ENCODE measurements at regions not wholly inside any gene's neighbourhood (a gene's known extent, or its start where the extent isn't known, plus 50 kb on each side); places are given as distances from the start of the nearest gene placed in this dataset.

DNA sequence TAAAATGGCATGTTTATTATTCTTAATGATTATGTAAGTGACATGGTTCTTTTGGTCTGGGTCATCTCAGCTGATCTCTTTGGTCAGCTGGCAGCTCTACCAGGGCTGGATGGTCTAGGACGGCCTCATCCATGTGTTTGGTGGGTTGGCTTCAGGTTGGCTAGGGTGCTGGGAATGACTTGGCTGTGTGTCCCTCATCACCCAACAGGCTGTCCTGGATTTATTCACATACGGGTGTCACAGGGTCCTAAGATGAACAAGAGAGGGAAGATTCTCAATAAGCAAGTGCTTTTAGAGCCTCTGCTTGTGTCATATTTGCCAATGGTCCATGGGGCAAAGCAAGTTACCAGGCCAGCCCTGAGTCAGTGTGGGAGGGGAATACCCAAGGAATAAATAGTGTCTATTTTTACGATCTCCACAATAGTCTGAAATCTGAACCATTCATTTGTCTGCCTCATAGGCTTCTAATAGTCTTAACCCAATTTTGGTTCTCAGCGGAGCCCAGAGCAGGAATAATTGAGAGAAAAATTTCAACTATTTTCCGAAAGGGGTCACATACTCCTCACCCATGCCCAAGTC, 157.5 kb downstream of the HS3ST2 start:
- Mint-ChIP-seq H3K4me1 (ENCODE audit: unreplicated experiment) (peaks cover 10% of the 10 kb centered on the region), H3K27ac (ENCODE audit: unreplicated experiment) (no peak overlapping the region), H3K9me3 (ENCODE audit: unreplicated experiment) (no peaks in the 10 kb centered on the region), H3K27me3 (ENCODE audit: unreplicated experiment) (peaks cover under 1% of the 10 kb centered on the region), H3K36me3 (ENCODE audit: low read depth, unreplicated experiment) (no peaks in the 10 kb centered on the region), H3K4me3 (ENCODE audit: unreplicated experiment) (no peak overlapping the region)
- DNase-seq (ENCODE audit: low spot score), result no peak
- TF ChIP-seq, protein P1, sequence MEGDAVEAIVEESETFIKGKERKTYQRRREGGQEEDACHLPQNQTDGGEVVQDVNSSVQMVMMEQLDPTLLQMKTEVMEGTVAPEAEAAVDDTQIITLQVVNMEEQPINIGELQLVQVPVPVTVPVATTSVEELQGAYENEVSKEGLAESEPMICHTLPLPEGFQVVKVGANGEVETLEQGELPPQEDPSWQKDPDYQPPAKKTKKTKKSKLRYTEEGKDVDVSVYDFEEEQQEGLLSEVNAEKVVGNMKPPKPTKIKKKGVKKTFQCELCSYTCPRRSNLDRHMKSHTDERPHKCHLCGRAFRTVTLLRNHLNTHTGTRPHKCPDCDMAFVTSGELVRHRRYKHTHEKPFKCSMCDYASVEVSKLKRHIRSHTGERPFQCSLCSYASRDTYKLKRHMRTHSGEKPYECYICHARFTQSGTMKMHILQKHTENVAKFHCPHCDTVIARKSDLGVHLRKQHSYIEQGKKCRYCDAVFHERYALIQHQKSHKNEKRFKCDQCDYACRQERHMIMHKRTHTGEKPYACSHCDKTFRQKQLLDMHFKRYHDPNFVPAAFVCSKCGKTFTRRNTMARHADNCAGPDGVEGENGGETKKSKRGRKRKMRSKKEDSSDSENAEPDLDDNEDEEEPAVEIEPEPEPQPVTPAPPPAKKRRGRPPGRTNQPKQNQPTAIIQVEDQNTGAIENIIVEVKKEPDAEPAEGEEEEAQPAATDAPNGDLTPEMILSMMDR (IDR thresholded peaks at IDR 0.05; ENCODE audit: unreplicated experiment), result no peak

DNA sequence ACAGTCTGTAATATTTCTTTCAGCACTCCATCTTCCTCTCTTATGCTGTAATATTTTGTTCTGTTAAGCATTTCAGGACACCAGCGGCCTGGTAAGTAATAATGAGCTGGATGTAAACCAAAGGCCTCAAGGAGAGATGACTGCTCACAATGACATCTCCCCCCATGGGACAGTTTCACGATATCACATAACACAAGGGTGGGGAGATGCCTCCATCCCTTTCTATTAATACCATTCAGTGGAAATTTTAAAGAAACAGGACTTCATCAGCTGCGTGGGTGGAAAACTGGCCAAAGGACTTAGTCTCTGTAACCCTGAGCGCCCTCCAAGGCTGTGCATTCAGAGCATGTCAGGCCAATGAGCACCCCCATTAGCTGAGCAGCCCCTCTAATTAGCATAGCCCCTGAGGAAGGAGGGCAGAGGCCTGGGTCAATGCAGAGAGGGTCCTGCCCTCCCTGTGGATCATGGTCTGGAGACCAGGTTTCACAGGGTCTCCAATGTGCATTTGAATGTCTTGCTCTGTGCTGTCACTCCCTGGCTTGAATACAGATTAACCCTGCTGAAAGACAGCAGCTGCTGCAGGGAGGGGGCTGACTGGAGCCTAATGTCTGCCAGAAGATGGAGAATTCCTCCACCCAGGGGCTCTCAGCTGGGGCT, 156.4 kb downstream of the HS3ST2 start:
- Mint-ChIP-seq H3K27me3 (ENCODE audit: unreplicated experiment) (peaks cover 2% of the 10 kb centered on the region), H3K36me3 (ENCODE audit: low read depth, unreplicated experiment) (no peaks in the 10 kb centered on the region), H3K9me3 (ENCODE audit: unreplicated experiment) (no peaks in the 10 kb centered on the region), H3K4me1 (ENCODE audit: unreplicated experiment) (peaks cover 10% of the 10 kb centered on the region), H3K27ac (ENCODE audit: unreplicated experiment) (no peak overlapping the region), H3K4me3 (ENCODE audit: unreplicated experiment) (no peak overlapping the region)
- no peak for DNase-seq (ENCODE audit: low spot score)
- TF ChIP-seq, protein P1 (IDR thresholded peaks at IDR 0.05; ENCODE audit: unreplicated experiment), result no peak

DNA sequence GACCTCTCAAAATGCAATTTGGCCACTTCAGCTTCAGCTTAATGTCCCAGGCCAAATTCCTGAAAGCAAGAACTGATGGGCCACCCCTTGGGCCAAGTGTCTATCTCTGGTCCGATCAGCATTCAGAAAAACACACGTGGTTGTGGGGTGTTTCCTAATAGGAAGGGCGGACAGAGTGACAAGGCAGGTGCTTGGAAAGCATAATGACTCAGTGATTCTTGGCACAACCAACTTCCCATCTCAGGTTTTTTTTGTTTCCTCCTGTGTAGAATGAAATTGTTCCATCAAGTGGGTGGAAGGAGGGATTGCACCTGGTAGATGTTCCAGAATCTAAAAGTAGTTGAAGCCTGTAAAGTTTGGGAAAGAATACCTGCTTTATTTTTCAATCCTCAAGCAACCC, 155.6 kb downstream of the HS3ST2 start:
- Mint-ChIP-seq H3K36me3 (ENCODE audit: low read depth, unreplicated experiment) (no peaks in the 10 kb centered on the region), H3K27ac (ENCODE audit: unreplicated experiment) (no peak overlapping the region), H3K4me1 (ENCODE audit: unreplicated experiment) (peaks cover 10% of the 10 kb centered on the region), H3K9me3 (ENCODE audit: unreplicated experiment) (no peaks in the 10 kb centered on the region), H3K4me3 (ENCODE audit: unreplicated experiment) (no peak overlapping the region), H3K27me3 (ENCODE audit: unreplicated experiment) (peaks cover 5% of the 10 kb centered on the region)
- TF ChIP-seq, protein P1 (IDR thresholded peaks at IDR 0.05; ENCODE audit: unreplicated experiment), result no peak
- DNase-seq (ENCODE audit: low spot score), result no peak

DNA sequence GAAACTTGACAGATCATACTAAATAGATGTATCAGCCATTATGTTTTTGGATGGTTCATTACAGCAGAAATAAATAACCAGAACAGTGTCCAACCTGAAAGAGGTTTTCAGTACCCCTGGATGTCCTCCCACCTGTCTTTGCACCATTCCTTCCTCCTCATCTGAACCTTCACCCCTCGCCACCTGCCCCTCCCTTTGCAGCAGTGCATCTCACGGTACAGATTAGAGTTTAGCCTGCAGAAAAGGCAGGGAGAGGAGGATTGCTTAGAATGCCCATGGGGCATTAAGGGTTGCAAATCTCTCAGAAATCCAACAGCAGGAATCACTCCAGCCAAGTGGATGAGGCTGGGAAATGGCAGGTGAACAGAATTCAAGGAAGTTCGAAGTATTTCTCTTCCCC, 155.0 kb downstream of the HS3ST2 start:
- no peaks in the 10 kb centered on the region for H3K9me3 Mint-ChIP-seq (ENCODE audit: unreplicated experiment)
- TF ChIP-seq, protein P1 (IDR thresholded peaks at IDR 0.05; ENCODE audit: unreplicated experiment), result no peak
- no peak overlapping the region for H3K27ac Mint-ChIP-seq (ENCODE audit: unreplicated experiment)
- DNase-seq (ENCODE audit: low spot score), result no peak
- H3K4me1 Mint-ChIP-seq (ENCODE audit: unreplicated experiment), result peaks cover 10% of the 10 kb centered on the region
- H3K27me3 Mint-ChIP-seq (ENCODE audit: unreplicated experiment), result peaks cover 5% of the 10 kb centered on the region
- no peak overlapping the region for H3K4me3 Mint-ChIP-seq (ENCODE audit: unreplicated experiment)
- no peaks in the 10 kb centered on the region for H3K36me3 Mint-ChIP-seq (ENCODE audit: low read depth, unreplicated experiment)

GRCh38 chr16:22967521-22968095, 153.6 kb downstream of the HS3ST2 start:
- no peak for DNase-seq (ENCODE audit: low spot score)
- TF ChIP-seq, protein P1 (IDR thresholded peaks at IDR 0.05; ENCODE audit: unreplicated experiment), result no peak
- H3K9me3 Mint-ChIP-seq (ENCODE audit: unreplicated experiment), result no peaks in the 10 kb centered on the region
- H3K36me3 Mint-ChIP-seq (ENCODE audit: low read depth, unreplicated experiment), result no peaks in the 10 kb centered on the region
- peaks cover 5% of the 10 kb centered on the region for H3K27me3 Mint-ChIP-seq (ENCODE audit: unreplicated experiment)
- H3K4me1 Mint-ChIP-seq (ENCODE audit: unreplicated experiment), result peaks cover 10% of the 10 kb centered on the region
- no peak overlapping the region for H3K27ac Mint-ChIP-seq (ENCODE audit: unreplicated experiment)
- no peak overlapping the region for H3K4me3 Mint-ChIP-seq (ENCODE audit: unreplicated experiment)

All from endothelial cell (in vitro differentiated cells).